ENCODE measurements at regions not wholly inside any gene's neighbourhood (a gene's known extent, or its start where the extent isn't known, plus 50 kb on each side); places are given as distances from the start of the nearest gene placed in this dataset.

- TF ChIP-seq CTCF (IDR thresholded peaks at IDR 0.05 in 4 of 5, conservative IDR thresholded peaks at IDR 0.05 in 1 of 5): no peak
- TF ChIP-seq POLR2A (IDR thresholded peaks at IDR 0.05): no peak
These were observed 53.7 kb upstream of the PARD3B start for GRCh38 chr2:204491528-204491927.
